ENCODE measurements at regions not wholly inside any gene's neighbourhood (a gene's known extent, or its start where the extent isn't known, plus 50 kb on each side); places are given as distances from the start of the nearest gene placed in this dataset.

GRCh38 chr4:85166318-85166717 is 199.8 kb upstream of the WDFY3 start:
- no peak for TF ChIP-seq POLR2A (IDR thresholded peaks at IDR 0.05)
- TF ChIP-seq, protein P1, sequence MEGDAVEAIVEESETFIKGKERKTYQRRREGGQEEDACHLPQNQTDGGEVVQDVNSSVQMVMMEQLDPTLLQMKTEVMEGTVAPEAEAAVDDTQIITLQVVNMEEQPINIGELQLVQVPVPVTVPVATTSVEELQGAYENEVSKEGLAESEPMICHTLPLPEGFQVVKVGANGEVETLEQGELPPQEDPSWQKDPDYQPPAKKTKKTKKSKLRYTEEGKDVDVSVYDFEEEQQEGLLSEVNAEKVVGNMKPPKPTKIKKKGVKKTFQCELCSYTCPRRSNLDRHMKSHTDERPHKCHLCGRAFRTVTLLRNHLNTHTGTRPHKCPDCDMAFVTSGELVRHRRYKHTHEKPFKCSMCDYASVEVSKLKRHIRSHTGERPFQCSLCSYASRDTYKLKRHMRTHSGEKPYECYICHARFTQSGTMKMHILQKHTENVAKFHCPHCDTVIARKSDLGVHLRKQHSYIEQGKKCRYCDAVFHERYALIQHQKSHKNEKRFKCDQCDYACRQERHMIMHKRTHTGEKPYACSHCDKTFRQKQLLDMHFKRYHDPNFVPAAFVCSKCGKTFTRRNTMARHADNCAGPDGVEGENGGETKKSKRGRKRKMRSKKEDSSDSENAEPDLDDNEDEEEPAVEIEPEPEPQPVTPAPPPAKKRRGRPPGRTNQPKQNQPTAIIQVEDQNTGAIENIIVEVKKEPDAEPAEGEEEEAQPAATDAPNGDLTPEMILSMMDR (IDR thresholded peaks at IDR 0.05) = no peak
